BLaER1 treated with 17β-estradiol and CSF1 and Interleukin-3, amounts not matched to agents 10 nM and 100 nM (cell line): ENCODE measurements at regions not wholly inside any gene's neighbourhood (a gene's known extent, or its start where the extent isn't known, plus 50 kb on each side); places are given as distances from the start of the nearest gene placed in this dataset.
A peak's percentile ranks its signal among the peaks of the same experiment; 100 is the strongest.

Experiments used
- H3K27ac ChIP-seq, 11 experiments: shearing (Covaris generic); formaldehyde crosslinking; 2 replicates each; pipeline ENCODE4 v1.8.1; 2022
- H3K27me3 ChIP-seq, 11 experiments: shearing (Covaris generic); formaldehyde crosslinking; 2 replicates each; pipeline ENCODE4 v1.8.1; 2022
- H3K36me3 ChIP-seq, 11 experiments: shearing (Covaris generic); formaldehyde crosslinking; 2 replicates each; pipeline ENCODE4 v1.8.1; 2022
- H3K4me1 ChIP-seq, 10 experiments: shearing (Covaris generic); formaldehyde crosslinking; 2 replicates each; pipeline ENCODE4 v1.8.1; 2022
- H3K4me2 ChIP-seq, 11 experiments: shearing (Covaris generic); formaldehyde crosslinking; 2 replicates each; pipeline ENCODE4 v1.8.1; 2022
- H3K4me3 ChIP-seq, 10 experiments: shearing (Covaris generic); formaldehyde crosslinking; 2 replicates each; pipeline ENCODE4 v1.8.1; 2022
- H3K9ac ChIP-seq, 11 experiments: shearing (Covaris generic); formaldehyde crosslinking; 2 replicates each; pipeline ENCODE4 v1.8.1; 2022
- H3K9me3 ChIP-seq, 11 experiments: shearing (Covaris generic); formaldehyde crosslinking; replicated peaks in 1 of 11; 2 replicates each; pipeline ENCODE4 v1.8.1; 2022
- H4K20me1 ChIP-seq, 11 experiments: shearing (Covaris generic); formaldehyde crosslinking; 2 replicates each; pipeline ENCODE4 v1.8.1; 2022
- Cebpa-rat ChIP-seq, 11 experiments: shearing (Covaris generic); IDR thresholded peaks; 2 replicates each; pipeline ENCODE4 v1.8.1; 2022

- H4K20me1 ChIP-seq, result peaks cover 0 to 40% (median 0%) of the 10 kb centered on the region in 11 experiments; a peak in 10 of 22 replicates
- H3K4me3 ChIP-seq, result no peak overlapping the region
- H3K4me1 ChIP-seq, result peaks cover under 1 to 28% (median 12%) of the 10 kb centered on the region in 10 experiments
- H3K27me3 ChIP-seq, result peaks cover 34 to 46% (median 41%) of the 10 kb centered on the region in 11 experiments
- no peaks in the 10 kb centered on the region; a peak in 1 of 22 replicates for H3K36me3 ChIP-seq
- peaks cover 0 to 19% (median 9%) of the 10 kb centered on the region in 11 experiments; a peak in 15 of 22 replicates for H3K9me3 ChIP-seq
- no peak overlapping the region for H3K4me2 ChIP-seq
- H3K9ac ChIP-seq, result no peak overlapping the region
- no peak overlapping the region for H3K27ac ChIP-seq
- no peak for TF ChIP-seq Cebpa-rat (IDR thresholded peaks at IDR 0.05)
Observed at GRCh38 chr6:33863084-33863483, 59.3 kb upstream of the MLN start.

DNA sequence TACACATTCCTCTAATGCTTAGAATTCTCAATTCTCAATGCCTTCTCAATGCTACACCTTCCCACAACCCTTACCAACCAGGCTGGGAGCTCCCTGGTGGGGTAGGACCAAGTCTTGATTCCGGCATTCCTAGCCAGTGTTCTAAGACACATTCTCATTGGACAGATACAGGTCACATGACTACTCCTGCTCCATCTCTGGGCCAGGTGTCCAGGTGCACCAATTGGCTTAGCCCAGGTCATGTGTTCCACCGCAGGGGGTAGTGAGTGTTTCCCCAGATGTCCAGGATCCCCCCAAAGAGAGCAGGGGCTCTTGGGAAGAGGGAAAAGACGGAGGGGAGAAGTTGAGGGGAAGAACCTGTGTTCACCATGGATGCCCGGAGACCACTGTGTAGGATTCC lies 58.7 kb upstream of the MLN start:
- peaks cover 6 to 33% (median 18%) of the 10 kb centered on the region in 10 experiments for H3K4me1 ChIP-seq
- no peak overlapping the region for H3K4me3 ChIP-seq
- H3K27me3 ChIP-seq, result peaks cover 38 to 51% (median 46%) of the 10 kb centered on the region in 11 experiments
- H4K20me1 ChIP-seq, result peaks cover 0 to 45% (median 4%) of the 10 kb centered on the region in 11 experiments; a peak in 14 of 22 replicates
- TF ChIP-seq Cebpa-rat (IDR thresholded peaks at IDR 0.05), result no peak
- no peak overlapping the region for H3K27ac ChIP-seq
- no peaks in the 10 kb centered on the region; a peak in 1 of 22 replicates for H3K36me3 ChIP-seq
- H3K9me3 ChIP-seq, result peaks cover 0 to 19% (median 9%) of the 10 kb centered on the region in 11 experiments; a peak in 15 of 22 replicates
- no peak overlapping the region for H3K9ac ChIP-seq
- no peak overlapping the region for H3K4me2 ChIP-seq

DNA sequence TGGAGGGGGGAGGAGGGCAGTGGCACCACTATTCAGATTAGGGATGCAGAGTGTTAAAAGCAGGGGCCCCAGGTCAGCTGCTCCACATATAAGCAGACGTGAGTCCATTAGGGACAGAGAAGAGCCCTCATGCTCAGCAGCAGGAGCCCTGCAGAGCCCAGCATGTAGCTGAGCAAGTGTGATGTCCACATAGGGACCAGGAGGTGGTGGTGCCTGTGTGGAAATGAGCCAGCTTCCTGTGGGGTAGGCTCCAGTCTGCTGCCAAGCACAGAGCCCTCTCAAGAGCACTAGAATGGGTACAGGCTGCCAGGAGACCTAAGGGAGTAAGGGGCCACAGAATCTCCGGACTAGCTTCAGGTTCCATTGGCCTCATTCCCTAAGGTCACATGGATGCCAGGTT lies 57.9 kb upstream of the MLN start:
- Histone ChIP-seq H3K9me3 (peaks cover 0 to 15% (median 9%) of the 10 kb centered on the region in 11 experiments; a peak in 15 of 22 replicates), H3K4me2 (peak overlapping the region in 4 of 11 experiments; percentile 3 to 36 (median 29); a peak in 4 of 22 replicates), H3K27me3 (peaks cover 47 to 59% (median 54%) of the 10 kb centered on the region in 11 experiments), H3K27ac (no peak overlapping the region), H3K4me3 (no peak overlapping the region), H3K4me1 (peaks cover 14 to 41% (median 26%) of the 10 kb centered on the region in 10 experiments), H3K36me3 (no peaks in the 10 kb centered on the region; a peak in 1 of 22 replicates), H4K20me1 (peaks cover 0 to 53% (median 12%) of the 10 kb centered on the region in 11 experiments; a peak in 16 of 22 replicates), H3K9ac (no peak overlapping the region)
- no peak for TF ChIP-seq Cebpa-rat (IDR thresholded peaks at IDR 0.05)

GRCh38 chr6:33860706-33861474 lies 57.1 kb upstream of the MLN start:
- TF ChIP-seq Cebpa-rat (IDR thresholded peaks at IDR 0.05), result no peak
- no peak overlapping the region for H3K27ac ChIP-seq
- H3K9ac ChIP-seq, result no peak overlapping the region
- no peak overlapping the region for H3K4me3 ChIP-seq
- no peaks in the 10 kb centered on the region for H3K36me3 ChIP-seq
- peak overlapping the region in 5 of 11 experiments; percentile 0 to 36 (median 25); a peak in 7 of 22 replicates for H3K4me2 ChIP-seq
- H3K27me3 ChIP-seq, result peaks cover 55 to 68% (median 62%) of the 10 kb centered on the region in 11 experiments
- peaks cover 22 to 50% (median 34%) of the 10 kb centered on the region in 10 experiments for H3K4me1 ChIP-seq
- H3K9me3 ChIP-seq, result peaks cover 0 to 7% (median 2%) of the 10 kb centered on the region in 11 experiments; a peak in 14 of 22 replicates
- H4K20me1 ChIP-seq, result peaks cover 0 to 62% (median 20%) of the 10 kb centered on the region in 11 experiments; a peak in 16 of 22 replicates

- no peak for TF ChIP-seq Cebpa-rat (IDR thresholded peaks at IDR 0.05)
- Histone ChIP-seq H3K36me3 (no peaks in the 10 kb centered on the region), H3K27ac (no peak overlapping the region), H3K4me1 (peaks cover 25 to 54% (median 38%) of the 10 kb centered on the region in 10 experiments), H3K9me3 (no peaks in the 10 kb centered on the region), H3K4me3 (no peak overlapping the region), H3K4me2 (peak overlapping the region in 2 of 11 experiments; percentile 25 to 36; a peak in 2 of 22 replicates), H3K9ac (no peak overlapping the region), H3K27me3 (peaks cover 64 to 77% (median 71%) of the 10 kb centered on the region in 11 experiments), H4K20me1 (peaks cover 0 to 71% (median 24%) of the 10 kb centered on the region in 11 experiments; a peak in 16 of 22 replicates)
Observed at GRCh38 chr6:33860006-33860405, 56.2 kb upstream of the MLN start.

DNA sequence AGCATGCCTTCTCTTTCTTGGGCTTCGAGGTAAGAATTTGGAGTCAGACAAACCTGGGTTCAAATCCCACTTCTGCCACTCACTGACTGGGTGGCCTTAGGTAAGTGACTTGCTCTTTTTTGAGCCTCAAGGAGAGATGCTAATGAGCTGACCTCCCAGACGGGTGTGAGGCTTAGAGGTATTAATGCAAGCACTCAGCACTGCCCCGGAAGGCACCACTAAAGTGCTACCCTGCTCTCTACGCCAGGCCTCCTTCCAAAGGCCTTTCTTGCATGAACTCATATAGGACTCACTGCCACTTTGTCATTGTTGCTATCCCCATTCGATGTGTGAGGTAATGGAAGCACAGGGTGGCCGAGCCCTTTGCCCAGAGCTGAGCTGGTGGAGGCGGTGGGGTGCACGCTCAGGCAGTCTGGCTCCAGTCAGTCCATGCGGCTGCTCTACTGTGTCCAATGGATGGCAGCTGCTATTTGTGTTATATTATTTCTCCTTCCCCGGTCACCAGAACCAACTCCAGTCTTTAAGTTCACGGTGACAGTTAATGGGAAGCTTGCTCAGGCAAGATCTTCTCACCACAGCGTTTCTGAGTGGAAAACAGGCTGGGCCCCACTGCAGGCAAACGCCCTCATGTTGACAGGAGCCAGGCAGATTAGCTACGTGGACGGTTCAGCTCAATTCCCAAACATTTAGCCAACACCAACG lies 55.2 kb upstream of the MLN start:
- Histone ChIP-seq H3K27ac (no peak overlapping the region), H3K4me3 (no peak overlapping the region)
- TF ChIP-seq Cebpa-rat (IDR thresholded peaks at IDR 0.05), result no peak

DNA sequence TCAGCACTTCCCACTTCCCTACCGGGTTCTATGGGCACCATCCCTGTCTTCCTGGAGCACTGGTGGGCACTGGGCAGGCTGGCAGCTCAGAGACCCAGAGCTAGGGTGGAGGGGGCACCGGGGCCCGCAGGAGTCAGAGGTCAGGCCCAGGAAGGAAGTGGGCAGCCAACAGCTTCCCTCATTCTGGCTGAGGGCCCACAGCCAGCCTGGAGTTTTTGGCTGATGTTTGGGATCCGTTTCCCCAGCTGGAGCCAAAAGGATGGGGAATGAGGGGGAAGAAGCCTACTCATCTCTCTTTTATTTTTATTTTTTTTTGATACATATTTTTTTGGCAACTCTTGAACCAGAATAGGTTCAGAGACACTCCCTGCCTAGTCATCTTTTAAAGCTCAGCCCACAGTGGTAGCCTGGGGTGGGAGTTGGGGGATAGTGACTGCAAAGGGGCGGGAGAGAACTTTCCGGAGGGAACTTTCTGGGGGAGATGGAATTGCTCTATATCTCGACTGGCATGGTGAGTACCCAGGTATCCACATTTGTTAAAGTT lies 54.2 kb upstream of the MLN start:
- H3K36me3 ChIP-seq, result no peaks in the 10 kb centered on the region
- peaks cover 84 to 97% (median 90%) of the 10 kb centered on the region in 11 experiments for H3K27me3 ChIP-seq
- peaks cover 25 to 54% (median 39%) of the 10 kb centered on the region in 10 experiments for H3K4me1 ChIP-seq
- no peaks in the 10 kb centered on the region for H3K9me3 ChIP-seq
- peaks cover 0 to 90% (median 31%) of the 10 kb centered on the region in 11 experiments; a peak in 16 of 22 replicates for H4K20me1 ChIP-seq
- peak overlapping the region in 1 of 10 experiments; percentile 30; a peak in 2 of 20 replicates for H3K4me3 ChIP-seq
- H3K4me2 ChIP-seq, result peak overlapping the region; percentile 62 to 91 (median 83)
- no peak for TF ChIP-seq Cebpa-rat (IDR thresholded peaks at IDR 0.05)
- H3K9ac ChIP-seq, result no peak overlapping the region
- H3K27ac ChIP-seq, result no peak overlapping the region

More for the DNA sequence above, 55.2 kb upstream of the MLN start:
- Histone ChIP-seq H3K9ac (no peak overlapping the region), H3K36me3 (no peaks in the 10 kb centered on the region), H4K20me1 (peaks cover 0 to 81% (median 31%) of the 10 kb centered on the region in 11 experiments; a peak in 16 of 22 replicates), H3K4me1 (peaks cover 25 to 54% (median 39%) of the 10 kb centered on the region in 10 experiments), H3K4me2 (no peak overlapping the region; a peak in 1 of 22 replicates), H3K27me3 (peaks cover 74 to 87% (median 81%) of the 10 kb centered on the region in 11 experiments), H3K9me3 (no peaks in the 10 kb centered on the region)

DNA sequence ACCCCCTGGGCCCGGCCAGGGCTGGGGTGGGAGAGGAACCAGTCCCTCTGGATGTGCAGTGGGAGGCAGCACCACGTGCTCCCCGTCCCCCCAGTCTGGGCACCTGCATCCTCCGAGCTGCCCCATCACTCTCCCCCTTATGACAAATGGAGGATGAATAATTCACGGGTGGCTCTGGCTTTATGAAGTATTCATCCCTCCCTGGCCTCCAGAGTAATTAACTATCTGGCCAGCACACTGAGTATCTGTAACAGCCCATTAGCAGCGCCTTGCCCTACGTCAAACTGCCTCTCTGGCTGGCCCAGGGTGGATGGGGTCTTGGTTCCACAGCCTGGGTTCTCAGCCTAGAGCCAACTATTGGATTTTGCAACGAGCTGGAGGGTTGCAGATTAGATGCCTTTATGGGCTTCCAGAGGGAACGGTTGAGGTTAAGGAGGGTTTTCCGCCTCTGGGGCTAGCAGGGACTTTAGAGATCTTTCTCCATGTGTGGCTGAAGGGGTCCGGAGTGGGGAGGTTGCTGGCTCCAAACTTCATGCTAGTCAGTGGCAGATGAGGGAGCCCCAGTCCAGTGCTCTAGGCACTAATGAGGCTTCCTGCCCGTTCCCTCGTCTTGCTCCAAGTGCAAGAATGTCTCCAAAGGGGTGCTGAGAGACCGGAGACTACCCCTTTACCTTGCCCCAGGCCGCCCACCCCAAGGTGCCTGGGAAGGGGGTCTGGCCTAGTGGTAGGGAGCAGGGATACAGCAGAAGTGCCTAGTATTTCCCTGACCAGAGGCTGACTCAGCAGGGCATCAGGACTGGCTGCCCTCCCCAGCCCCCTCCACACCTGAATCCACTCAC lies 53.5 kb upstream of the MLN start:
- Histone ChIP-seq H3K9ac (no peak overlapping the region), H3K36me3 (no peaks in the 10 kb centered on the region), H3K4me2 (peak overlapping the region; percentile 62 to 91 (median 83)), H3K27me3 (peaks cover 91 to 100% (median 97%) of the 10 kb centered on the region in 11 experiments), H3K27ac (no peak overlapping the region), H3K9me3 (no peaks in the 10 kb centered on the region), H3K4me1 (peaks cover 25 to 54% (median 39%) of the 10 kb centered on the region in 10 experiments), H4K20me1 (peaks cover 0 to 97% (median 31%) of the 10 kb centered on the region in 11 experiments; a peak in 16 of 22 replicates), H3K4me3 (peak overlapping the region in 1 of 10 experiments; percentile 30; a peak in 3 of 20 replicates)
- TF ChIP-seq Cebpa-rat (IDR thresholded peaks at IDR 0.05), result no peak
